NOMO-1 treated with dmso at 0.1 percent for 144 hours (cell line): ENCODE measurements at regions not wholly inside any gene's neighbourhood (a gene's known extent, or its start where the extent isn't known, plus 50 kb on each side); places are given as distances from the start of the nearest gene placed in this dataset.

Source experiments
- DNase-seq: peaks from one replicate; lab custom pipeline; 2025; ENCODE audit not compliant: unreplicated experiment; lab: John Stamatoyannopoulos, UW

- no peak for DNase-seq
Measured at GRCh38 chr3:178258121-178258520, 278.1 kb upstream of the KCNMB2 start.

GRCh38 chr3:178259703-178260102, 276.5 kb upstream of the KCNMB2 start:
- DNase-seq: no peak

- no peak for DNase-seq
Measured at GRCh38 chr3:178260887-178261565, 275.2 kb upstream of the KCNMB2 start.

- DNase-seq: peak; percentile 67
Measured at GRCh38 chr3:178263236-178263916, 272.9 kb upstream of the KCNMB2 start.

GRCh38 chr3:178267158-178267844, 268.9 kb upstream of the KCNMB2 start:
- DNase-seq: no peak

- no peak for DNase-seq
Measured at GRCh38 chr3:178270838-178271237, 265.4 kb upstream of the KCNMB2 start.

- no peak for DNase-seq
Measured at GRCh38 chr3:178271740-178272387, 264.4 kb upstream of the KCNMB2 start.

- DNase-seq: no peak
Measured at GRCh38 chr3:178272841-178273240, 263.4 kb upstream of the KCNMB2 start.

- DNase-seq: no peak
Measured at GRCh38 chr3:178274711-178275110, 261.5 kb upstream of the KCNMB2 start.

- no peak for DNase-seq
Measured at GRCh38 chr3:178275311-178275710, 260.9 kb upstream of the KCNMB2 start.

GRCh38 chr3:178275793-178276192, 260.4 kb upstream of the KCNMB2 start:
- no peak for DNase-seq

- DNase-seq: no peak
Measured at GRCh38 chr3:178277605-178278004, 258.6 kb upstream of the KCNMB2 start.

- DNase-seq: no peak
Measured at GRCh38 chr3:178283561-178283960, 252.7 kb upstream of the KCNMB2 start.

GRCh38 chr3:178284181-178284580, 252.1 kb upstream of the KCNMB2 start:
- DNase-seq: no peak

GRCh38 chr3:178288074-178288473, 248.2 kb upstream of the KCNMB2 start:
- no peak for DNase-seq

- DNase-seq: no peak
Measured at GRCh38 chr3:178289544-178290160, 246.6 kb upstream of the KCNMB2 start.

GRCh38 chr3:178291574-178292370, 244.5 kb upstream of the KCNMB2 start:
- DNase-seq: no peak

- no peak for DNase-seq
Measured at GRCh38 chr3:178295292-178295912, 240.8 kb upstream of the KCNMB2 start.

GRCh38 chr3:178297199-178297598, 239.0 kb upstream of the KCNMB2 start:
- DNase-seq: no peak

- DNase-seq: no peak
Measured at GRCh38 chr3:178297740-178298139, 238.5 kb upstream of the KCNMB2 start.
